GM12864 (cell line): ENCODE measurements at regions not wholly inside any gene's neighbourhood (a gene's known extent, or its start where the extent isn't known, plus 50 kb on each side); places are given as distances from the start of the nearest gene placed in this dataset.

ENCODE experiments used
- DNase-seq: peaks from one replicate; pipeline ENCODE4 v3.0.0-alpha.2; 2011; ENCODE audit warnings: low read depth
- H3K4me3 ChIP-seq: 2 replicates; pipeline ENCODE4 v1.5.1; 2011; ENCODE audit warnings: mild to moderate bottlenecking, low read depth, low read length, control low read depth
- CTCF ChIP-seq: IDR thresholded peaks from 2 replicates; pipeline ENCODE4 v1.5.1; 2011; ENCODE audit warnings: low read depth, mild to moderate bottlenecking, moderate library complexity, low read length, control low read depth, inconsistent platforms; ENCODE audit errors: missing control alignments

GRCh38 chr2:173663835-173664512, 301.2 kb downstream of the SP3 start:
- H3K4me3 ChIP-seq, result no peak overlapping the region
- TF ChIP-seq CTCF, result no peak
- DNase-seq, result no peak

- H3K4me3 ChIP-seq, result no peak overlapping the region
- DNase-seq, result no peak
These were observed 300.7 kb downstream of the SP3 start for GRCh38 chr2:173664513-173664910.

GRCh38 chr2:173666171-173666888, 298.8 kb downstream of the SP3 start:
- no peak overlapping the region for H3K4me3 ChIP-seq
- DNase-seq, result no peak
- no peak for TF ChIP-seq CTCF

More at GRCh38 chr2:173664513-173664910, 300.7 kb downstream of the SP3 start:
- no peak for TF ChIP-seq CTCF

- TF ChIP-seq CTCF, result no peak
- DNase-seq, result no peak
- H3K4me3 ChIP-seq, result no peak overlapping the region
These were observed 298.2 kb downstream of the SP3 start for GRCh38 chr2:173667014-173667413.

GRCh38 chr2:173667415-173667814, 297.8 kb downstream of the SP3 start:
- DNase-seq, result no peak
- TF ChIP-seq CTCF, result no peak
- H3K4me3 ChIP-seq, result no peak overlapping the region

- no peak overlapping the region for H3K4me3 ChIP-seq
- TF ChIP-seq CTCF, result no peak
- DNase-seq, result no peak
These were observed 295.8 kb downstream of the SP3 start for GRCh38 chr2:173669271-173669853.
